OCI-LY7 (cell line): ENCODE measurements at regions not wholly inside any gene's neighbourhood (a gene's known extent, or its start where the extent isn't known, plus 50 kb on each side); places are given as distances from the start of the nearest gene placed in this dataset.
"Not testable (repeated sequence)": the region's sequence is repeated elsewhere in the genome, so short reads cannot be mapped to it uniquely, and the experiment has no call there.

Source experiments
- BruUV-seq: library from RNA; stranded (reverse); fragments of 400-500 nt; replicated peaks from 2 replicates; lab custom pipeline; 2021; lab: Mats Ljungman, UMichigan
- CTCF ChIA-PET: fragments of 300-600 bp; sonication (Branson Sonifier 250); formaldehyde crosslinking; loops from one replicate; lab custom pipeline; 2022; ENCODE audit warnings: antibody characterized with exemption; ENCODE audit not compliant: unreplicated experiment; lab: Charles Lee
- POLR2A ChIA-PET: fragments of 300-600 bp; sonication (Branson Sonifier 250); formaldehyde crosslinking; loops from one replicate; lab custom pipeline; 2022; ENCODE audit warnings: antibody characterized with exemption; lab: Charles Lee
- DNase-seq: peaks from one replicate; pipeline ENCODE4 v3.0.0-alpha.2; 2015; ENCODE audit warnings: low spot score
- H2AFZ ChIP-seq: fragments of 200-600 bp; sonication (generic), shearing (Covaris generic); 2 replicates; pipeline ENCODE4 v1.6.1; 2014; ENCODE audit warnings: mild to moderate bottlenecking, antibody characterized with exemption, low read length, moderate library complexity
- H3K27ac ChIP-seq: fragments of 200-600 bp; sonication (generic); 2 replicates; pipeline ENCODE4 v1.5.1; 2014; ENCODE audit warnings: mixed run types, low read depth, mild to moderate bottlenecking, moderate library complexity, low read length, inconsistent platforms; ENCODE audit not compliant: poor library complexity, severe bottlenecking
- H3K36me3 ChIP-seq: fragments of 200-600 bp; sonication (generic); 2 replicates; pipeline ENCODE4 v1.6.1; 2014; ENCODE audit warnings: mild to moderate bottlenecking, antibody characterized with exemption, low read length, moderate library complexity, mixed read lengths; ENCODE audit not compliant: insufficient read depth
- H3K4me1 ChIP-seq: fragments of 200-600 bp; sonication (generic); 2 replicates; pipeline ENCODE4 v1.5.1; 2014; ENCODE audit warnings: mild to moderate bottlenecking, low read length; ENCODE audit not compliant: insufficient read depth, poor library complexity, severe bottlenecking
- H3K4me2 ChIP-seq: fragments of 200-600 bp; sonication (generic); 2 replicates; pipeline ENCODE4 v1.6.1; 2014; ENCODE audit warnings: mild to moderate bottlenecking, low read length
- H3K4me3 ChIP-seq: fragments of 200-600 bp; sonication (generic); 2 replicates; pipeline ENCODE4 v1.5.1; 2014; ENCODE audit warnings: mild to moderate bottlenecking, low read depth, low read length; ENCODE audit not compliant: poor library complexity, severe bottlenecking
- H3K79me2 ChIP-seq: fragments of 200-600 bp; sonication (generic); 2 replicates; pipeline ENCODE4 v1.6.1; 2016; ENCODE audit warnings: low read depth, mild to moderate bottlenecking, low read length, moderate library complexity, mixed read lengths; ENCODE audit not compliant: insufficient read depth
- H3K9me2 ChIP-seq: fragments of 200-600 bp; sonication (generic); 2 replicates; pipeline ENCODE4 v1.6.1; 2016; ENCODE audit warnings: mild to moderate bottlenecking, low read length, mixed read lengths; ENCODE audit not compliant: insufficient read depth
- H3K9me3 ChIP-seq: fragments of 200-600 bp; sonication (generic); 2 replicates; pipeline ENCODE4 v1.6.1; 2014; ENCODE audit warnings: mild to moderate bottlenecking, mixed run types, low read length, mixed read lengths
- H4K20me1 ChIP-seq: fragments of 200-600 bp; sonication (generic); 2 replicates; pipeline ENCODE4 v1.6.1; 2014; ENCODE audit warnings: mild to moderate bottlenecking, antibody characterized with exemption, low read length, moderate library complexity, mixed read lengths; ENCODE audit not compliant: insufficient read depth
- CTCF ChIP-seq: fragments of 200-600 bp; sonication (generic); conservative IDR thresholded peaks from 2 replicates; pipeline ENCODE4 v1.5.1; 2014; ENCODE audit warnings: mild to moderate bottlenecking, antibody characterized with exemption, low read length, moderate library complexity, mixed read lengths
- EZH2phosphoT487 ChIP-seq: fragments of 200-600 bp; sonication (generic); IDR thresholded peaks from 2 replicates; pipeline ENCODE4 v1.6.1; 2018; ENCODE audit warnings: low read depth, borderline replicate concordance, mild to moderate bottlenecking, mixed run types, antibody characterized with exemption, low read length, moderate library complexity, mixed read lengths
- intact Hi-C: fragments of 100-400 bp; cut with micrococcal nuclease; formaldehyde crosslinking; loops from one replicate; pipeline ENCODE4 v1.10.0; 2022; ENCODE audit not compliant: unreplicated experiment

- Histone ChIP-seq H3K9me2 (no peaks in the 10 kb centered on the region), H3K79me2 (no peaks in the 10 kb centered on the region), H4K20me1 (no peaks in the 10 kb centered on the region), H3K27ac (no peak overlapping the region), H3K4me3 (no peak overlapping the region), H3K36me3 (no peaks in the 10 kb centered on the region), H3K9me3 (no peaks in the 10 kb centered on the region), H3K4me2 (no peak overlapping the region), H2AFZ (no peak overlapping the region), H3K4me1 (no peaks in the 10 kb centered on the region)
- intact Hi-C loops: no loop called here
- CTCF ChIA-PET: no interaction called here
- POLR2A ChIA-PET: no interaction called here
- DNase-seq: no peak
- no TSS peak for BruUV-seq
- TF ChIP-seq CTCF (no peak), EZH2phosphoT487 (no peak)
Observed at GRCh38 chr15:66634540-66634939, 67.5 kb upstream of the SMAD6 start.

GRCh38 chr15:66635006-66635405 lies 67.0 kb upstream of the SMAD6 start:
- ChIA-PET POLR2A (no interaction called here), CTCF (no interaction called here)
- TF ChIP-seq EZH2phosphoT487 (no peak), CTCF (no peak)
- no peak for DNase-seq
- Histone ChIP-seq H4K20me1 (no peaks in the 10 kb centered on the region), H3K9me3 (no peaks in the 10 kb centered on the region), H3K36me3 (no peaks in the 10 kb centered on the region), H3K4me2 (no peak overlapping the region), H3K9me2 (no peaks in the 10 kb centered on the region), H3K4me1 (no peaks in the 10 kb centered on the region), H2AFZ (no peak overlapping the region), H3K27ac (no peak overlapping the region), H3K4me3 (no peak overlapping the region), H3K79me2 (no peaks in the 10 kb centered on the region)
- BruUV-seq: no TSS peak
- intact Hi-C loops: no loop called here

- Histone ChIP-seq H3K4me3 (no peak overlapping the region), H3K27ac (no peak overlapping the region), H4K20me1 (no peaks in the 10 kb centered on the region), H3K4me2 (no peak overlapping the region), H2AFZ (no peak overlapping the region), H3K9me2 (no peaks in the 10 kb centered on the region), H3K9me3 (no peaks in the 10 kb centered on the region), H3K4me1 (no peaks in the 10 kb centered on the region), H3K79me2 (no peaks in the 10 kb centered on the region), H3K36me3 (no peaks in the 10 kb centered on the region)
- BruUV-seq: no TSS peak
- intact Hi-C loops: no loop called here
- POLR2A ChIA-PET: no interaction called here
- CTCF ChIA-PET: no interaction called here
- no peak for DNase-seq
- TF ChIP-seq EZH2phosphoT487: no peak
- no peak for TF ChIP-seq CTCF
Observed at GRCh38 chr15:66635817-66636216, 66.2 kb upstream of the SMAD6 start.

DNA sequence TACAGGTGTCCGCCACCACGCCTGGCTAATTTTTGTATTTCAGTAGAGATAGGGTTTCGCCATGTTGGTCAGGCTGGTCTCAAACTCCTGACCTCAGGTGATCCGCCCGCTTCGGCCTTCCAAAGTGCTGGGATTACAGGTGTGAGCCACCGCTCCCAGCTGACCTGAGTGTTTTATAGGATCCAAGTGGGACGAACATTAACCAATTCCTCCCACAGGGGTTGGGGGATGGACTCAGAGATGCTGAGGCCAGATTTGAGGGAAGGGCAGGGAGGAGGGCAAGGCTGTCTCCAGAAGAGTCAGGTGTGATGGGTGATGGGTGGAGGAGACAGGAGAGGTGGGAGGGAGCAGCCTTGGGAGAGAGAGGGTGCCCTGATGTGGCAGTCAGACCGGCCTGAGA lies 65.0 kb upstream of the SMAD6 start:
- H3K4me1 ChIP-seq, POLR2A ChIA-PET, H3K4me3 ChIP-seq, BruUV-seq, H3K79me2 ChIP-seq, H3K9me2 ChIP-seq, H3K9me3 ChIP-seq, DNase-seq, H4K20me1 ChIP-seq, intact Hi-C loops, H3K36me3 ChIP-seq, H3K27ac ChIP-seq, H2AFZ ChIP-seq, CTCF ChIA-PET, H3K4me2 ChIP-seq: not testable (repeated sequence)
